A673 (cell line): ENCODE measurements at regions not wholly inside any gene's neighbourhood (a gene's known extent, or its start where the extent isn't known, plus 50 kb on each side); places are given as distances from the start of the nearest gene placed in this dataset.

Experiments
- EZH2 ChIP-seq: fragments of 200-600 bp; sonication (generic); IDR thresholded peaks from 2 replicates; pipeline ENCODE4 v1.6.1; 2017; ENCODE audit warnings: borderline replicate concordance, low read depth, mild to moderate bottlenecking, mixed read lengths, antibody characterized with exemption, low read length; ENCODE audit not compliant: poor library complexity, severe bottlenecking
- TF ChIP-seq, protein P1 (sequence below): fragments of 300-800, 200-600 bp; sonication (generic); conservative IDR thresholded peaks from 2 replicates; pipeline ENCODE4 v1.5.1; 2017; ENCODE audit warnings: low read depth, mild to moderate bottlenecking, antibody characterized with exemption, low read length, moderate library complexity, mixed read lengths

DNA sequence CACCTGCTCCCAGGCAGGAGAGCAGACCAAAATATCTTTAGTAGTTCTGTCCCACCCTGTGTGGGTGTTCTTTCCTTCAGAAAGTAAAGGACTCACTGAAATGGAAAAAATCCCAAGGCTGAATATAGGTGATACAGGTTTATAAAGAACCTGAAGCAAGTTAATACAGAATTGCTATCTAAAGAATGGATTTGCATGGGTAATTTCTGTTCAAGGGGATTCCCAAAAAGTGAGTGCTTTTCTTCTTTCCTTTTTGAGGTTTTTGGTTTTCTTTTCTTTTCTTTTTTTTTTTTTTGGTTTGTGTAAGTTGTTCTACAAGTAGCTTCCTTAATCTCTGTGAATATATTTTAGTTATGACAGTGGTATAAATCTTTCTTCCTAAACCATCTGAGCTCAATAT lies 560.7 kb upstream of the BOD1L1 start:
- TF ChIP-seq, protein P1, sequence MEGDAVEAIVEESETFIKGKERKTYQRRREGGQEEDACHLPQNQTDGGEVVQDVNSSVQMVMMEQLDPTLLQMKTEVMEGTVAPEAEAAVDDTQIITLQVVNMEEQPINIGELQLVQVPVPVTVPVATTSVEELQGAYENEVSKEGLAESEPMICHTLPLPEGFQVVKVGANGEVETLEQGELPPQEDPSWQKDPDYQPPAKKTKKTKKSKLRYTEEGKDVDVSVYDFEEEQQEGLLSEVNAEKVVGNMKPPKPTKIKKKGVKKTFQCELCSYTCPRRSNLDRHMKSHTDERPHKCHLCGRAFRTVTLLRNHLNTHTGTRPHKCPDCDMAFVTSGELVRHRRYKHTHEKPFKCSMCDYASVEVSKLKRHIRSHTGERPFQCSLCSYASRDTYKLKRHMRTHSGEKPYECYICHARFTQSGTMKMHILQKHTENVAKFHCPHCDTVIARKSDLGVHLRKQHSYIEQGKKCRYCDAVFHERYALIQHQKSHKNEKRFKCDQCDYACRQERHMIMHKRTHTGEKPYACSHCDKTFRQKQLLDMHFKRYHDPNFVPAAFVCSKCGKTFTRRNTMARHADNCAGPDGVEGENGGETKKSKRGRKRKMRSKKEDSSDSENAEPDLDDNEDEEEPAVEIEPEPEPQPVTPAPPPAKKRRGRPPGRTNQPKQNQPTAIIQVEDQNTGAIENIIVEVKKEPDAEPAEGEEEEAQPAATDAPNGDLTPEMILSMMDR = no peak
- TF ChIP-seq EZH2 = no peak
